ENCODE measurements at regions not wholly inside any gene's neighbourhood (a gene's known extent, or its start where the extent isn't known, plus 50 kb on each side); places are given as distances from the start of the nearest gene placed in this dataset.

DNA sequence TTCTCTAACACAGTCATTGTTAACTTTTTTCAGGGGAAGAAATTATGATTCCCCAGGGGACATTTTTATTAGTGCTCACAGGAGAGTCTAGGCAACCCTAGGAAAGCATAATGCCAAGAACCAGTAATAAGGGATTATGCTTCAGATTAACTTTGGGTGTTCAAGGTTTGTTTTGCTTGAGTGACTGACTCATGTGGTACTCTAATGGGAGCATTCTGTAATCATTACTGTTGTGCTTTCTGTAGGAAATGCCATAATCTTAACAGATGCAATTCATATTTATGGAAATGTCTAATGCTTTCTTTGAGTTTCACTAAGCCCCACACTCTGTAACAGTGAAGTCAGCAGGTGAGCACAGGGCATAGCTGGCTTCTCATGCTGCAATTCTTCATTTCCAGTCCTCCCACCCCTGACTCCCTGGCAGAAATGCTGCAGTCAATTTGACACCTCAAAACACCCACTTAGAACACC lies 263.4 kb upstream of the MAN1A1 start:
- TF ChIP-seq, protein P1, sequence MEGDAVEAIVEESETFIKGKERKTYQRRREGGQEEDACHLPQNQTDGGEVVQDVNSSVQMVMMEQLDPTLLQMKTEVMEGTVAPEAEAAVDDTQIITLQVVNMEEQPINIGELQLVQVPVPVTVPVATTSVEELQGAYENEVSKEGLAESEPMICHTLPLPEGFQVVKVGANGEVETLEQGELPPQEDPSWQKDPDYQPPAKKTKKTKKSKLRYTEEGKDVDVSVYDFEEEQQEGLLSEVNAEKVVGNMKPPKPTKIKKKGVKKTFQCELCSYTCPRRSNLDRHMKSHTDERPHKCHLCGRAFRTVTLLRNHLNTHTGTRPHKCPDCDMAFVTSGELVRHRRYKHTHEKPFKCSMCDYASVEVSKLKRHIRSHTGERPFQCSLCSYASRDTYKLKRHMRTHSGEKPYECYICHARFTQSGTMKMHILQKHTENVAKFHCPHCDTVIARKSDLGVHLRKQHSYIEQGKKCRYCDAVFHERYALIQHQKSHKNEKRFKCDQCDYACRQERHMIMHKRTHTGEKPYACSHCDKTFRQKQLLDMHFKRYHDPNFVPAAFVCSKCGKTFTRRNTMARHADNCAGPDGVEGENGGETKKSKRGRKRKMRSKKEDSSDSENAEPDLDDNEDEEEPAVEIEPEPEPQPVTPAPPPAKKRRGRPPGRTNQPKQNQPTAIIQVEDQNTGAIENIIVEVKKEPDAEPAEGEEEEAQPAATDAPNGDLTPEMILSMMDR (IDR thresholded peaks at IDR 0.05; ENCODE audit: low read length, missing control alignments), result no peak
- no peak for DNase-seq (ENCODE audit: low read depth)

DNA sequence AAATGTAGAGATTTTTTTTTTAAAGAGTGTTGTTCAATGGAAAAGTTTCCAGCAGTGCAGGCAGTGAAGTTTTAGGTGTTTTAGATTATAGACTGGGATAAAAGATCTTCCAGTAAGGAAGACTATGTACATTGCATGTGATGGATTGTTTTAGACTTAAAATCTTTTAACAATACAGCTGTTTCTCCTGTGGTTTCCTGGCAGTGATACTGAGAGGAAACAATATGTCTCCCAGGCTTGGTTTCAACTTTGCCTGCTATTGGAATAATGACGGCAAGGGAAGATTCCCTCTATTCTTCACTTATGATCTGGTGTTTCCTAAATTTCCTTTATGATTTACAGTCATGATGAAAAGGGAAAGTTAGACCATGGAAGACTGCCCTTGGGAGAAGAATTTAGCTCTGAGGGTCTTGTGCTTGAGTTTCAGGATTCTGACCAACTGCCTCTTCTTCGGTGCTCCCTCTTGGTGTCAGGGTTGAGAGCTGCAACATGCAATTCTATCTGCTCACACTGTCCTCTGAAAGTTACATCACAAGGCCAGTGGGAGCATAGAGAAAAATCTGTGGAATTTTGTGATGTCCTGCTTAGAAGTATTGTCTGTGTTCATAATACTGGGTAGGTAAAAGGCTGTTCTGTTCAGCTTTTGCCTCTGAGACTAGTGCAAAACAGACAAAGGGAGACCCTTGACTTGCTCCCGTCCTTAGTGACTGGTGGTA lies 262.8 kb upstream of the MAN1A1 start:
- TF ChIP-seq, protein P1 (IDR thresholded peaks at IDR 0.05; ENCODE audit: low read length, missing control alignments), result no peak
- DNase-seq (ENCODE audit: low read depth), result peak; percentile 30

More for the DNA sequence above, 263.4 kb upstream of the MAN1A1 start:
- H3K4me3 ChIP-seq (replicated peaks; ENCODE audit: low read depth, low read length), result no peak overlapping the region

DNA sequence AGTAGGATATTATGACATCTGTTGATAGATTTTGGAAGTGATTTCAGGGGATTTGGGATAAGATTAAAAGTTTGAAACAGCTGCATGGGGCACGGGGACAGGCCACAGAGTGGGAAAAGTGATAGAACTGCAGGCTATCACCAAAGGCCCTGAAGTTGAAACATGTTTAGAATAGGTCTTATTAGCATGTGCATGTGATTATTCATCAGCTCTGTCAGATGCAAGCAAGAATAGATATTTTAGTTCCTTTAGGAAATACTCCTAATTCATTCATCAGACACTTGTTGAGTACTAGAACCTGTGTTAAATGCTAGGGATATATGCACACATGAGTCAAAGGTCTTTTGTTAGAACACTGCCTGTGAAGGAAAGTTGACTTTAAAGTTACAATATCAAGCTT lies 261.2 kb upstream of the MAN1A1 start:
- TF ChIP-seq, protein P1 (IDR thresholded peaks at IDR 0.05; ENCODE audit: low read length, missing control alignments), result no peak

More for the DNA sequence above, 262.8 kb upstream of the MAN1A1 start:
- no peak overlapping the region for H3K4me3 ChIP-seq (replicated peaks; ENCODE audit: low read depth, low read length)

DNA sequence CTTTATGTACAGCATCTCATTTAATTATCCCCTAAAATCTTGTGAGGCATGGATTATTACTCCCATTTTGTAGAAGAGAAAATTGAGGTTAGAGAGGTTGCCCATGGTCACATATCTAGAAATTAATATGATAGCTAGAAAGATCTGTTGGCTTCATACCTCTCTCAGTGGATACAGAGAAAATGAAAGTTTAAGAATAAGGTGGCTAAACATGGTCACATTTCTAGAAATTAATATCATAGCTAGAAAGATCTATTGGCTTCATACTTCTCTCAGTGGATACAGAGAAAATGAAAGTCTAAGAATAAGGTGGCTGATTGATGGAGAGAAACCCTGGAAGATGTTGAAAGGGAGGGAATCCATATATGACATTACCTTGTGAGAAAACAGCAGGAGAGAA lies 260.7 kb upstream of the MAN1A1 start:
- no peak for DNase-seq (ENCODE audit: low read depth)
- H3K4me3 ChIP-seq (replicated peaks; ENCODE audit: low read depth, low read length), result no peak overlapping the region
- TF ChIP-seq, protein P1 (IDR thresholded peaks at IDR 0.05; ENCODE audit: low read length, missing control alignments), result no peak

More for the DNA sequence above, 261.2 kb upstream of the MAN1A1 start:
- DNase-seq (ENCODE audit: low read depth), result no peak
- no peak overlapping the region for H3K4me3 ChIP-seq (replicated peaks; ENCODE audit: low read depth, low read length)

DNA sequence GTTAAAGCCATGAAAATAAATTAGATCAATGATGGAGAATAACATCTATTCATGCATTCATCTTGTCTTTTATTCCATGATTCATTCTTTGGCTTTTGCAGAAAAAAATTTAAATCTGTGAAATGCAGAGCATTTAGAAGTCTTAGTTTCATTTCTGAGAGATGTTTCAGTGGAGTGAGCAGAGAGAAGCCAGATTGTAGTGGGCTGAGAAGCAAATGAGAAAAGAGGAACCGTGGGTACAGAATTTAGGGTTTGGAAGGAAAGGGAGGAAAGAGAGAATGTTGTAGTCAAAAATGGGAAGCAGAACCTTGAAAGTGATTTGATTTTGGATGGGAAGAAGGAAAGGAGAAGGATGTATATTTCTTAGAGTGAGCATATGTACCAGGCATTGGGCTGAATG lies 260.3 kb upstream of the MAN1A1 start:
- H3K4me3 ChIP-seq (replicated peaks; ENCODE audit: low read depth, low read length), result no peak overlapping the region
- DNase-seq (ENCODE audit: low read depth), result no peak
- TF ChIP-seq, protein P1 (IDR thresholded peaks at IDR 0.05; ENCODE audit: low read length, missing control alignments), result no peak

DNA sequence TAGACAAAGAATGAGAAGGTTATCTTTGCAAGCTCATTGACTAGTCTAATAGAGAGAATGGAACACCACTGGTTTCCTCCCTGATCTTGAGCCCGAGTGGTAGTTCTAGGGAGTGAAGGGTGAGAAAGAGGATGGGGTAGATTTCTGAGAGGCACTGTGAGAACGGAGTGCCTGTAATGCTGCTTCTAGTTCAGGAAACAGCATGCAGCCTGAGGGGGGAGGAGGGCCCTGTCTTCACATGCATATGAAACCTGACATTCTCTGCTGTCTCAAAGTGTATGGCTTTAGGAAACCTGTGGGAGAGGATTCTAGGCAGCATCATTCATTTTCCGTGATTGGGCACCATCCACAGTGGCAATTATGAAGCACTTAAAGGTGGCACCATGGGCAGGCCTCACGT lies 259.4 kb upstream of the MAN1A1 start:
- DNase-seq (ENCODE audit: low read depth), result no peak
- TF ChIP-seq, protein P1 (IDR thresholded peaks at IDR 0.05; ENCODE audit: low read length, missing control alignments), result no peak
- H3K4me3 ChIP-seq (replicated peaks; ENCODE audit: low read depth, low read length), result no peak overlapping the region

DNA sequence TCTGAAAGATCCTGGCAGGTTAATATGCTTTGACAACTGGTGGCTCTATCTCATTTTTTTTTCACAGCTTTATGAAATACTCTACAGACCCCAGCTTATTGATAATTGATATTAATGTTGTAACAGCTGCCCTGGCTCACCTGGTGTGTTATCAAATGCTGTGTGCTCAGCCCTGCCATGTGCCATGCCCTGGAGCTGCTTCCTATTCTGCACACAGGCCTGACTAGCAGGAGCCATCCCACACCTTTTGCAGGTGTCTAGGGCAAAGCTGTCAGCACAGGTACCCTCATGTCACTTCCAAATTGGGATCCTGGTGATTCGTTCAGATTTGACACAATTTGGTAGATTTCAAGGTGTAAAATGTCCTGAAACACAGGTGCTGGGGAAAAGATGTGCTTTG lies 254.6 kb upstream of the MAN1A1 start:
- no peak overlapping the region for H3K4me3 ChIP-seq (replicated peaks; ENCODE audit: low read depth, low read length)
- TF ChIP-seq, protein P1 (IDR thresholded peaks at IDR 0.05; ENCODE audit: low read length, missing control alignments), result no peak
- DNase-seq (ENCODE audit: low read depth), result no peak

Data from fibroblast of pulmonary artery (primary cell).